ENCODE measurements at regions not wholly inside any gene's neighbourhood (a gene's known extent, or its start where the extent isn't known, plus 50 kb on each side); places are given as distances from the start of the nearest gene placed in this dataset.

DNA sequence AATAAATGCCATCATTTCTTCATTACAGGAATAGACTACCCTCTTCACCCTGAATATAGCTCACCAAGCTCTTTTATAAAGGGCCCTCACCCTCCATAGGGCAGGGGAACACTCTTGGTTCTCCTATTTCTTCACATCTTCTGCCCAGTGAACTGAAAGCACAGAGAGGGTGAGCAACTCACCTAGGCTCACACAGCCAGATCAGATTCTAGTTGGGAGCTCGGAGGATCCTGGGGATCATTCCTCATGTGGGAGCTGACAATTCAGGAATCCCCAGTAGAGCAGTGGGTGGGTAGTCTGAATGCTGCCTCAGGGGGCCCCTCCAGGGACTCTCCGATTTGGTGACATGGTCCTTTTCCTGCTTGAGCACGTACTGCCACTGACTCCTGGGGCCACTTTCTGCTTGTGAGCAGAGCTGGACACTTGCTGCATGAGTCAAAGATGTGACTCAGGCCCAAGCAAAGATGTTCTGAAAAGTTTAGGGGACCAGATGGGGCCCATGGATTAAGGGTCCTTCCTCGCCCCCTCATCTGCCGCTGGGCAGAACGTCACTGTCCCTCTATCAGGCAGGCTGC, 63.7 kb upstream of the WNT4 start:
- TF ChIP-seq, protein P1, sequence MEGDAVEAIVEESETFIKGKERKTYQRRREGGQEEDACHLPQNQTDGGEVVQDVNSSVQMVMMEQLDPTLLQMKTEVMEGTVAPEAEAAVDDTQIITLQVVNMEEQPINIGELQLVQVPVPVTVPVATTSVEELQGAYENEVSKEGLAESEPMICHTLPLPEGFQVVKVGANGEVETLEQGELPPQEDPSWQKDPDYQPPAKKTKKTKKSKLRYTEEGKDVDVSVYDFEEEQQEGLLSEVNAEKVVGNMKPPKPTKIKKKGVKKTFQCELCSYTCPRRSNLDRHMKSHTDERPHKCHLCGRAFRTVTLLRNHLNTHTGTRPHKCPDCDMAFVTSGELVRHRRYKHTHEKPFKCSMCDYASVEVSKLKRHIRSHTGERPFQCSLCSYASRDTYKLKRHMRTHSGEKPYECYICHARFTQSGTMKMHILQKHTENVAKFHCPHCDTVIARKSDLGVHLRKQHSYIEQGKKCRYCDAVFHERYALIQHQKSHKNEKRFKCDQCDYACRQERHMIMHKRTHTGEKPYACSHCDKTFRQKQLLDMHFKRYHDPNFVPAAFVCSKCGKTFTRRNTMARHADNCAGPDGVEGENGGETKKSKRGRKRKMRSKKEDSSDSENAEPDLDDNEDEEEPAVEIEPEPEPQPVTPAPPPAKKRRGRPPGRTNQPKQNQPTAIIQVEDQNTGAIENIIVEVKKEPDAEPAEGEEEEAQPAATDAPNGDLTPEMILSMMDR (IDR thresholded peaks at IDR 0.05): no peak
- TF ChIP-seq POLR2A (IDR thresholded peaks at IDR 0.05): no peak
